H1 (cell line): ENCODE measurements at regions not wholly inside any gene's neighbourhood (a gene's known extent, or its start where the extent isn't known, plus 50 kb on each side); places are given as distances from the start of the nearest gene placed in this dataset.

Experiments used
- JUND ChIP-seq: IDR thresholded peaks from 2 replicates; pipeline ENCODE4 v1.6.1; 2011; ENCODE audit warnings: mild to moderate bottlenecking, improper control_type of control experiment, low read length
- KDM4A ChIP-seq: IDR thresholded peaks from one replicate; pipeline ENCODE4 v1.7.1; 2012; ENCODE audit warnings: low read depth, mild to moderate bottlenecking, moderate library complexity, low read length, inconsistent platforms; ENCODE audit not compliant: severe bottlenecking
- NRF1 ChIP-seq: IDR thresholded peaks from 2 replicates; pipeline ENCODE4 v1.6.1; 2011; ENCODE audit warnings: mild to moderate bottlenecking, low read depth, low read length, improper control_type of control experiment
- SIN3A ChIP-seq, 2 experiments: IDR thresholded peaks in 1 of 2; conservative IDR thresholded peaks in 1 of 2; 2 replicates each; pipeline ENCODE4 v1.6.1; 2011 to 2012; ENCODE audit warnings: low read length in 2 of 2, improper control_type of control experiment in 1 of 2, low read depth in 1 of 2, mild to moderate bottlenecking in 1 of 2
- SIRT6 ChIP-seq: IDR thresholded peaks from one replicate; pipeline ENCODE4 v1.7.1; 2012; ENCODE audit warnings: low read length, inconsistent platforms
- SP1 ChIP-seq: IDR thresholded peaks from 2 replicates; pipeline ENCODE4 v1.6.1; 2011; ENCODE audit warnings: low read depth, low read length
- SRF ChIP-seq: IDR thresholded peaks from 2 replicates; pipeline ENCODE4 v1.6.1; 2011; ENCODE audit warnings: mild to moderate bottlenecking, low read depth, low read length, moderate library complexity
- TAF7 ChIP-seq: optimal IDR thresholded peaks from 2 replicates; pipeline ENCODE3; 2011; ENCODE audit warnings: low read depth, mild to moderate bottlenecking, inconsistent platforms, low read length, moderate library complexity, borderline replicate concordance
- TF ChIP-seq, protein P1 (sequence below): fragments of 300-600 bp; sonication (generic); IDR thresholded peaks from 2 replicates; pipeline ENCODE4 v1.7.1; 2012; ENCODE audit warnings: low read length, moderate library complexity, mild to moderate bottlenecking, inconsistent platforms; ENCODE audit not compliant: insufficient replicate concordance
- TF ChIP-seq, protein P2 (sequence below), 3 experiments: IDR thresholded peaks; 1 replicate in 2 of 3; 2 replicates in 1 of 3; pipeline versions ENCODE4 v1.5.1 to v1.6.1; 2011; ENCODE audit warnings: low read length in 3 of 3, mild to moderate bottlenecking in 3 of 3, inconsistent platforms in 2 of 3, low read depth in 1 of 3, moderate library complexity in 1 of 3; ENCODE audit not compliant: insufficient read depth in 1 of 3; ENCODE audit errors: control extremely low read depth in 1 of 3

DNA sequence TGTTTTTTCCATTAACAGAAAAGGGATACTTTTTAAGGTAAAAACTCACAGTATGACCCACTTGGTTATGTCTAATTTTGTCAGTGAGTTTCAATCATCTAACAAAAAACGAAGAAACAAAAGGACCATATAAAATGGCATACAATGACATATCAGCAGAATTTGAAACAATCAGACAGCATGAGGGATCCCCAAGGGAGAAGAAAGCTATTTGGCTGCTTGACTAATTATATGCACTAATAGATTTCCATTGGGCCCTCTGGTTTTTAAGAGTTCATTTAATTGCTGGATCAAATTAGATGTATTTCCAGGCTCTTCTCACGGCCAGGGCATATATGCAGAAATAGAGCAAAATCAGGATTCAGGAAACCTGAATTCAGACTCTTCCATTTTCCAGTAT is 376.4 kb upstream of the GBE1 start (continued):
- TF ChIP-seq, protein P1, sequence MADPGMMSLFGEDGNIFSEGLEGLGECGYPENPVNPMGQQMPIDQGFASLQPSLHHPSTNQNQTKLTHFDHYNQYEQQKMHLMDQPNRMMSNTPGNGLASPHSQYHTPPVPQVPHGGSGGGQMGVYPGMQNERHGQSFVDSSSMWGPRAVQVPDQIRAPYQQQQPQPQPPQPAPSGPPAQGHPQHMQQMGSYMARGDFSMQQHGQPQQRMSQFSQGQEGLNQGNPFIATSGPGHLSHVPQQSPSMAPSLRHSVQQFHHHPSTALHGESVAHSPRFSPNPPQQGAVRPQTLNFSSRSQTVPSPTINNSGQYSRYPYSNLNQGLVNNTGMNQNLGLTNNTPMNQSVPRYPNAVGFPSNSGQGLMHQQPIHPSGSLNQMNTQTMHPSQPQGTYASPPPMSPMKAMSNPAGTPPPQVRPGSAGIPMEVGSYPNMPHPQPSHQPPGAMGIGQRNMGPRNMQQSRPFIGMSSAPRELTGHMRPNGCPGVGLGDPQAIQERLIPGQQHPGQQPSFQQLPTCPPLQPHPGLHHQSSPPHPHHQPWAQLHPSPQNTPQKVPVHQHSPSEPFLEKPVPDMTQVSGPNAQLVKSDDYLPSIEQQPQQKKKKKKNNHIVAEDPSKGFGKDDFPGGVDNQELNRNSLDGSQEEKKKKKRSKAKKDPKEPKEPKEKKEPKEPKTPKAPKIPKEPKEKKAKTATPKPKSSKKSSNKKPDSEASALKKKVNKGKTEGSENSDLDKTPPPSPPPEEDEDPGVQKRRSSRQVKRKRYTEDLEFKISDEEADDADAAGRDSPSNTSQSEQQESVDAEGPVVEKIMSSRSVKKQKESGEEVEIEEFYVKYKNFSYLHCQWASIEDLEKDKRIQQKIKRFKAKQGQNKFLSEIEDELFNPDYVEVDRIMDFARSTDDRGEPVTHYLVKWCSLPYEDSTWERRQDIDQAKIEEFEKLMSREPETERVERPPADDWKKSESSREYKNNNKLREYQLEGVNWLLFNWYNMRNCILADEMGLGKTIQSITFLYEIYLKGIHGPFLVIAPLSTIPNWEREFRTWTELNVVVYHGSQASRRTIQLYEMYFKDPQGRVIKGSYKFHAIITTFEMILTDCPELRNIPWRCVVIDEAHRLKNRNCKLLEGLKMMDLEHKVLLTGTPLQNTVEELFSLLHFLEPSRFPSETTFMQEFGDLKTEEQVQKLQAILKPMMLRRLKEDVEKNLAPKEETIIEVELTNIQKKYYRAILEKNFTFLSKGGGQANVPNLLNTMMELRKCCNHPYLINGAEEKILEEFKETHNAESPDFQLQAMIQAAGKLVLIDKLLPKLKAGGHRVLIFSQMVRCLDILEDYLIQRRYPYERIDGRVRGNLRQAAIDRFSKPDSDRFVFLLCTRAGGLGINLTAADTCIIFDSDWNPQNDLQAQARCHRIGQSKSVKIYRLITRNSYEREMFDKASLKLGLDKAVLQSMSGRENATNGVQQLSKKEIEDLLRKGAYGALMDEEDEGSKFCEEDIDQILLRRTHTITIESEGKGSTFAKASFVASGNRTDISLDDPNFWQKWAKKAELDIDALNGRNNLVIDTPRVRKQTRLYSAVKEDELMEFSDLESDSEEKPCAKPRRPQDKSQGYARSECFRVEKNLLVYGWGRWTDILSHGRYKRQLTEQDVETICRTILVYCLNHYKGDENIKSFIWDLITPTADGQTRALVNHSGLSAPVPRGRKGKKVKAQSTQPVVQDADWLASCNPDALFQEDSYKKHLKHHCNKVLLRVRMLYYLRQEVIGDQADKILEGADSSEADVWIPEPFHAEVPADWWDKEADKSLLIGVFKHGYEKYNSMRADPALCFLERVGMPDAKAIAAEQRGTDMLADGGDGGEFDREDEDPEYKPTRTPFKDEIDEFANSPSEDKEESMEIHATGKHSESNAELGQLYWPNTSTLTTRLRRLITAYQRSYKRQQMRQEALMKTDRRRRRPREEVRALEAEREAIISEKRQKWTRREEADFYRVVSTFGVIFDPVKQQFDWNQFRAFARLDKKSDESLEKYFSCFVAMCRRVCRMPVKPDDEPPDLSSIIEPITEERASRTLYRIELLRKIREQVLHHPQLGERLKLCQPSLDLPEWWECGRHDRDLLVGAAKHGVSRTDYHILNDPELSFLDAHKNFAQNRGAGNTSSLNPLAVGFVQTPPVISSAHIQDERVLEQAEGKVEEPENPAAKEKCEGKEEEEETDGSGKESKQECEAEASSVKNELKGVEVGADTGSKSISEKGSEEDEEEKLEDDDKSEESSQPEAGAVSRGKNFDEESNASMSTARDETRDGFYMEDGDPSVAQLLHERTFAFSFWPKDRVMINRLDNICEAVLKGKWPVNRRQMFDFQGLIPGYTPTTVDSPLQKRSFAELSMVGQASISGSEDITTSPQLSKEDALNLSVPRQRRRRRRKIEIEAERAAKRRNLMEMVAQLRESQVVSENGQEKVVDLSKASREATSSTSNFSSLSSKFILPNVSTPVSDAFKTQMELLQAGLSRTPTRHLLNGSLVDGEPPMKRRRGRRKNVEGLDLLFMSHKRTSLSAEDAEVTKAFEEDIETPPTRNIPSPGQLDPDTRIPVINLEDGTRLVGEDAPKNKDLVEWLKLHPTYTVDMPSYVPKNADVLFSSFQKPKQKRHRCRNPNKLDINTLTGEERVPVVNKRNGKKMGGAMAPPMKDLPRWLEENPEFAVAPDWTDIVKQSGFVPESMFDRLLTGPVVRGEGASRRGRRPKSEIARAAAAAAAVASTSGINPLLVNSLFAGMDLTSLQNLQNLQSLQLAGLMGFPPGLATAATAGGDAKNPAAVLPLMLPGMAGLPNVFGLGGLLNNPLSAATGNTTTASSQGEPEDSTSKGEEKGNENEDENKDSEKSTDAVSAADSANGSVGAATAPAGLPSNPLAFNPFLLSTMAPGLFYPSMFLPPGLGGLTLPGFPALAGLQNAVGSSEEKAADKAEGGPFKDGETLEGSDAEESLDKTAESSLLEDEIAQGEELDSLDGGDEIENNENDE, result no peak
- TF ChIP-seq NRF1, result no peak
- TF ChIP-seq KDM4A, result no peak
- TF ChIP-seq SP1, result no peak
- no peak for TF ChIP-seq JUND
- TF ChIP-seq TAF7, result no peak
- TF ChIP-seq SRF, result no peak
- TF ChIP-seq, protein P2, sequence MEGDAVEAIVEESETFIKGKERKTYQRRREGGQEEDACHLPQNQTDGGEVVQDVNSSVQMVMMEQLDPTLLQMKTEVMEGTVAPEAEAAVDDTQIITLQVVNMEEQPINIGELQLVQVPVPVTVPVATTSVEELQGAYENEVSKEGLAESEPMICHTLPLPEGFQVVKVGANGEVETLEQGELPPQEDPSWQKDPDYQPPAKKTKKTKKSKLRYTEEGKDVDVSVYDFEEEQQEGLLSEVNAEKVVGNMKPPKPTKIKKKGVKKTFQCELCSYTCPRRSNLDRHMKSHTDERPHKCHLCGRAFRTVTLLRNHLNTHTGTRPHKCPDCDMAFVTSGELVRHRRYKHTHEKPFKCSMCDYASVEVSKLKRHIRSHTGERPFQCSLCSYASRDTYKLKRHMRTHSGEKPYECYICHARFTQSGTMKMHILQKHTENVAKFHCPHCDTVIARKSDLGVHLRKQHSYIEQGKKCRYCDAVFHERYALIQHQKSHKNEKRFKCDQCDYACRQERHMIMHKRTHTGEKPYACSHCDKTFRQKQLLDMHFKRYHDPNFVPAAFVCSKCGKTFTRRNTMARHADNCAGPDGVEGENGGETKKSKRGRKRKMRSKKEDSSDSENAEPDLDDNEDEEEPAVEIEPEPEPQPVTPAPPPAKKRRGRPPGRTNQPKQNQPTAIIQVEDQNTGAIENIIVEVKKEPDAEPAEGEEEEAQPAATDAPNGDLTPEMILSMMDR (IDR thresholded peaks at IDR 0.05; ENCODE audit: control extremely low read depth in 1 of 3, insufficient read depth in 1 of 3, low read depth in 1 of 3, low read length in 3 of 3), result no peak
- no peak for TF ChIP-seq SIN3A (conservative IDR thresholded peaks at IDR 0.05 in 1 of 2, IDR thresholded peaks at IDR 0.05 in 1 of 2; ENCODE audit: low read depth in 1 of 2, low read length in 2 of 2)
- TF ChIP-seq SIRT6, result no peak
